RWPE2 (cell line): ENCODE measurements at regions not wholly inside any gene's neighbourhood (a gene's known extent, or its start where the extent isn't known, plus 50 kb on each side); places are given as distances from the start of the nearest gene placed in this dataset.

Experiments
- ATAC-seq: fragments of 200-7000 bp; cut with Tn5 transposase; 3 replicates; pipeline ENCODE4 v1.9.1; 2021; ENCODE audit warnings: low read depth
- DNase-seq: peaks from one replicate; pipeline ENCODE4 v3.0.0-alpha.2; 2020; ENCODE audit warnings: low spot score
- H3K27ac ChIP-seq: fragments of 450-650 bp; 2 replicates; pipeline ENCODE4 v1.5.1; 2017; ENCODE audit warnings: mild to moderate bottlenecking; ENCODE audit not compliant: poor library complexity, severe bottlenecking
- H3K27me3 ChIP-seq: fragments of 250-450 bp; sonication (Bioruptor Pico); 2 replicates; pipeline ENCODE4 v1.5.1; 2021; ENCODE audit warnings: mild to moderate bottlenecking, moderate library complexity; ENCODE audit not compliant: insufficient read depth, poor library complexity, severe bottlenecking
- H3K36me3 ChIP-seq: fragments of 250-450 bp; sonication (Bioruptor Pico); 2 replicates; pipeline ENCODE4 v1.5.1; 2020; ENCODE audit warnings: low read depth, mild to moderate bottlenecking, moderate library complexity
- H3K4me1 ChIP-seq: fragments of 250-450 bp; sonication (Bioruptor Pico); 2 replicates; pipeline ENCODE4 v1.5.1; 2021; ENCODE audit warnings: mild to moderate bottlenecking, moderate library complexity; ENCODE audit not compliant: insufficient read depth, poor library complexity, severe bottlenecking
- H3K4me3 ChIP-seq: fragments of 250-450 bp; sonication (Bioruptor Pico); 2 replicates; pipeline ENCODE4 v1.5.1; 2021; ENCODE audit warnings: mild to moderate bottlenecking, moderate library complexity; ENCODE audit not compliant: severe bottlenecking
- H3K9me3 ChIP-seq: fragments of 250-450 bp; sonication (Bioruptor Pico); 2 replicates; pipeline ENCODE4 v1.5.1; 2021; ENCODE audit warnings: mild to moderate bottlenecking, moderate library complexity; ENCODE audit not compliant: severe bottlenecking
- TF ChIP-seq, protein P1 (sequence below): fragments of 450-650 bp; IDR thresholded peaks from one replicate; pipeline ENCODE4 v1.5.1; 2017; ENCODE audit warnings: mild to moderate bottlenecking, moderate library complexity; ENCODE audit not compliant: poor library complexity, severe bottlenecking

DNA sequence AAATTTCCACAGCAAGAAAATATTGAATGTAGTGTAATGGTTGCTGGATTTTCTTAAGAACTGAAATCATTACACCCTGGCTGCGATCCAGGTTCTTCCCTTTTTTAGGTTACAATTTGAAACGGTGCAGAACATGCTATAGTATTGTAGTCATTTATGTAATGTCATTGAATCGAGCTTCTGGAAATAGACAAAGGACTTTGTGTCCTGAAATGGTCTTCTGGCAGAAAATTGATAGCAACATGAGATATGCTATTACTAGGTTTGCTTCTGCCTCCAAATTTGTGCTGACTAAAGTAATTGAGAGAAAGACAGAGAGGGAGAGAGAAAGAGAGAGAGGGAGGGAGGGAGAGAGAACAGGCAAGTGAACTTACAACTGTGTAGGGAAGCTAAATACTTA lies 146.2 kb upstream of the NFIA start:
- no peaks in the 10 kb centered on the region for H3K27me3 ChIP-seq
- no peak overlapping the region for H3K27ac ChIP-seq
- no peaks in the 10 kb centered on the region for H3K4me1 ChIP-seq
- H3K9me3 ChIP-seq, result no peaks in the 10 kb centered on the region
- no peak overlapping the region for H3K4me3 ChIP-seq
- DNase-seq (no peak), ATAC-seq (no peak)
- H3K36me3 ChIP-seq, result no peaks in the 10 kb centered on the region
- TF ChIP-seq, protein P1, sequence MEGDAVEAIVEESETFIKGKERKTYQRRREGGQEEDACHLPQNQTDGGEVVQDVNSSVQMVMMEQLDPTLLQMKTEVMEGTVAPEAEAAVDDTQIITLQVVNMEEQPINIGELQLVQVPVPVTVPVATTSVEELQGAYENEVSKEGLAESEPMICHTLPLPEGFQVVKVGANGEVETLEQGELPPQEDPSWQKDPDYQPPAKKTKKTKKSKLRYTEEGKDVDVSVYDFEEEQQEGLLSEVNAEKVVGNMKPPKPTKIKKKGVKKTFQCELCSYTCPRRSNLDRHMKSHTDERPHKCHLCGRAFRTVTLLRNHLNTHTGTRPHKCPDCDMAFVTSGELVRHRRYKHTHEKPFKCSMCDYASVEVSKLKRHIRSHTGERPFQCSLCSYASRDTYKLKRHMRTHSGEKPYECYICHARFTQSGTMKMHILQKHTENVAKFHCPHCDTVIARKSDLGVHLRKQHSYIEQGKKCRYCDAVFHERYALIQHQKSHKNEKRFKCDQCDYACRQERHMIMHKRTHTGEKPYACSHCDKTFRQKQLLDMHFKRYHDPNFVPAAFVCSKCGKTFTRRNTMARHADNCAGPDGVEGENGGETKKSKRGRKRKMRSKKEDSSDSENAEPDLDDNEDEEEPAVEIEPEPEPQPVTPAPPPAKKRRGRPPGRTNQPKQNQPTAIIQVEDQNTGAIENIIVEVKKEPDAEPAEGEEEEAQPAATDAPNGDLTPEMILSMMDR, result no peak

DNA sequence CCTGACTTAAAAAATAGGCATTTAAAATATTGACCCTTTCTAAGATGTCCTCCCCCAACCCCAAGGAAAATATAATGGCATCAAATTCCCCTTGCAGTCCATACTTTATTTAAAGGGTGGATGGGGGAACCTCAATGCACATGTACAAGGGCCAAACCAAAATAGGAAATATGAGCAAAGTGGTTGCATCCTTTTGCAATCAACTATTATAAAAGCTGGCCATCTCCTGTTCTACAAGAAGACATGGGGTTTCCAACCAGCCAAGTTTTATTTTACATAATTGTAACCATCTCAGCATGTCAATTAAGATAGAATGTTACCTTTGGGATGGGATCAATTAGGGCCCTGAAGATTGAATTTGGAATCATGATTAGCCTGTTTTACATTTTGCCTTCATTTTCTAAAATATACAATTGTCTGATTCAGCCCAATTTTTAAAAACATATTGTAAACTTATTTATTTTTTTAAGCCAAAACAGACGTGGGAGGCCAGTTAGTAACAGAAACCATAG lies 146.7 kb upstream of the NFIA start:
- Histone ChIP-seq H3K9me3 (no peaks in the 10 kb centered on the region), H3K36me3 (no peaks in the 10 kb centered on the region), H3K27me3 (no peaks in the 10 kb centered on the region), H3K4me3 (no peak overlapping the region), H3K4me1 (no peaks in the 10 kb centered on the region), H3K27ac (no peak overlapping the region)
- TF ChIP-seq, protein P1, result no peak
- no peak for DNase-seq
- ATAC-seq, result no peak

DNA sequence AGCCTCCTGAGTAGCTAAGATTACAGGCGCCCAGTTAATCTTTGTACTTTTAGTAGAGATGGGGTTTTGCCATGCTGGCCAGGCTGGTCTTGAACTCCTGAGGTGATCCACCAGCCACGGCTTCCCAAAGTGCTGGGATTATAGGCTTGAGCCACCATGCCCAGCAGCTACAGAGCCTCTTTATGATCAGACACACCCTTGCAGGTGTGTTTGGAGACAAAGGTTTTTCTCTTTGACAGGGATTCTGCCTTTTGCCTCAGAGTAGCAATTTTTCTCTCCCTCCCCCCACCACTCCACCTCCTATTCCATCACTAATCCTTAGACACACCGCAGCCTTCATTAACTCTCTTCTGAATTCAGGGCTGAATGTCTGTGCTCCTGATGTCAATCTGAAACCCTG lies 152.2 kb upstream of the NFIA start:
- H3K36me3 ChIP-seq, result no peaks in the 10 kb centered on the region
- no peaks in the 10 kb centered on the region for H3K9me3 ChIP-seq
- no peak overlapping the region for H3K4me3 ChIP-seq
- DNase-seq, result no peak
- H3K27me3 ChIP-seq, result no peaks in the 10 kb centered on the region
- H3K4me1 ChIP-seq, result no peaks in the 10 kb centered on the region
- TF ChIP-seq, protein P1, result no peak
- H3K27ac ChIP-seq, result no peak overlapping the region
- ATAC-seq, result no peak

DNA sequence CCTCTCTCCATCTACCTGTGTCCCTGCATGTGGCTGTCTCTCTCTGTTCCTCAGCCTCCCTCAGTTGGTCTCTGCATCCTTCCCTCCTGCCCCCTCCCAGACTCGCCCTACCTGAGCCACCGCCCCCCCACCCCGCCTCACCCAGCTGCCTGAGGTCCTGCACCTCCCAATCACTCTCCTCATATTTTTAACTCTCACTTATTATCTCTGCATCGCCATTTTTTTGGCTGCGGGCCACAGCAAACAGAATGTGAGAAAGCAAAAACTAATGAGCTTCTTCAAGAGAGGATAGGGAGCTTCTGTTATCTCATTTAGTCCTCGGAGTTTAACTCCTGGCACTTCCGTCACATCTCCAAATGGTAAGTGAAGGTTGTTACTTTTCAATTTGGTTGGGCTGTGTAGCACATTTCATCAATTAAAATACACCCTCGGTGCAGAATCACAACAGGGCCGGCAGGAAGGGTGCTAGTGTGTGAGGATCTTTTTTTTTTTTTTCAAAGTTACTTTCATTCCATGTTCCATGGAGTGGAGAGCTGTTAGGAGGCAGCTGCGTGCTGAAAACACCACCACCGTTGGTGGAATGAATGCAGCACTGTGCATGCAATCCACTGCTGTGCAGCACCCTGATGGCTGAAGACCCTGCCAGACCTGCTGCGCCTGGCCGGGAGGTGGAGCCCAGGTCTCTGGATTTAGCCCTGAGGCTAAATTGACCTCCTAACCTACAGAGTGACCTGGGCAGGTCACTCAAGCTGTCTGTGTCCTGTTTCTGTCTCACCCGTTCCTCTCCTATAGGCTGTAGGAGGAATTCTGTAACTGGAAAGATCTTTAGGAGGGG lies 157.2 kb upstream of the NFIA start:
- ATAC-seq (no peak), DNase-seq (no peak)
- Histone ChIP-seq H3K4me1 (no peaks in the 10 kb centered on the region), H3K27ac (no peak overlapping the region), H3K36me3 (no peaks in the 10 kb centered on the region), H3K9me3 (no peaks in the 10 kb centered on the region), H3K4me3 (no peak overlapping the region), H3K27me3 (no peaks in the 10 kb centered on the region)
- TF ChIP-seq, protein P1, result no peak

GRCh38 chr1:60924165-60924564 lies 158.2 kb upstream of the NFIA start:
- TF ChIP-seq, protein P1, result no peak
- Histone ChIP-seq H3K9me3 (no peaks in the 10 kb centered on the region), H3K4me3 (no peak overlapping the region), H3K27me3 (no peaks in the 10 kb centered on the region), H3K4me1 (no peaks in the 10 kb centered on the region), H3K27ac (no peak overlapping the region), H3K36me3 (no peaks in the 10 kb centered on the region)
- DNase-seq (no peak), ATAC-seq (no peak)
